ENCODE measurements at regions not wholly inside any gene's neighbourhood (a gene's known extent, or its start where the extent isn't known, plus 50 kb on each side); places are given as distances from the start of the nearest gene placed in this dataset.

DNA sequence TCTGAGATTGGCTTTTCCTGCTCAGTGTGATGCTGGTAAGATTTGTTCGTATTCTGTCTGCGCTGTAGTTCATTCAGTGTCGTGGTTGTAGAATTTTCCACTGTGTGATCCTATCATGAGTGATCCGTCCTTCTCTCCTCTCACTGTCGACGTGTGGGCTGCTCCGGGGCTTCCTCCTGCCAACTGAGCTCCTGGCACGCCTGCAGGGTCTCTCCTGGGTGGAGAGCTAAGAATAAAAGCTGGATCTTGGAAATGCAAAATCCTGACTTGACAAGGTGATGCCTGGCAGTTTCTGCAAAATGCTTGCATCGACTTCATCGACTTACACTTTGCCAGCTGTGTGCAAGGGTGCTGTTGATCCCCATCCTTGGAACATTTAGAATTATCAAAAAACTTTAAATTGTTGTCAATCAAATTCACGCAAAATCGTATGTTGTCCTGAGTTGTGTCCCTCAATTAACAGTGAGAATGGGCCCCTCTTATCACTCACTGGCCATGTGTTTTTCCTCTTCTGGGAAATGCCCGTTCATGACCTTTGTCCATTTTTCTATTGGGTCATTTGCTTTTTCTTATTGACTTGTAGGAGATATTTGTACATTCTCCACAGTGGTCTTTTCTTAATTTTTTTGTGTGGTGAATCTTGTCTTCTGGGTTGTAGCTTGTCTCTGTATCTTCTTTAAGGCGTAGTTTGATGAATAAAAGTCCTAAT lies 125.5 kb downstream of the CRYAA start:
- Histone ChIP-seq H3K27ac (ENCODE audit: low read depth, low read length) (no peak overlapping the region), H3K36me3 (ENCODE audit: control insufficient read depth in 2 of 4, insufficient read depth in 4 of 4, low read length in 3 of 4) (no peaks in the 10 kb centered on the region), H2BK5ac (ENCODE audit: low read depth, low read length) (no peak overlapping the region), H4K91ac (replicated peaks; ENCODE audit: insufficient read length, low read length) (no peak overlapping the region), H2BK12ac (ENCODE audit: low read depth, low read length) (no peak overlapping the region), H3K4me2 (ENCODE audit: insufficient read depth in 1 of 2, low read depth in 2 of 2, low read length in 2 of 2) (no peak overlapping the region), H4K5ac (ENCODE audit: insufficient read length, low read depth, low read length) (no peak overlapping the region), H2AFZ (ENCODE audit: low read length) (no peak overlapping the region), H3K79me2 (ENCODE audit: control insufficient read depth in 1 of 2, insufficient read depth in 2 of 2, low read length in 2 of 2) (no peaks in the 10 kb centered on the region), H2BK15ac (ENCODE audit: low read length) (no peak overlapping the region), H3K4me1 (replicated peaks in 1 of 4; ENCODE audit: control insufficient read depth in 3 of 4, insufficient read depth in 4 of 4, low read length in 3 of 4) (no peaks in the 10 kb centered on the region), H2BK20ac (ENCODE audit: low read length) (no peak overlapping the region), H2AK5ac (ENCODE audit: low read depth, low read length) (no peak overlapping the region), H3K4ac (replicated peaks; ENCODE audit: insufficient read length, low read depth, low read length) (no peak overlapping the region), H3K9ac (replicated peaks in 1 of 4; ENCODE audit: extremely low read depth in 1 of 4, low read depth in 3 of 4, low read length in 3 of 4) (no peak overlapping the region), H3K79me1 (ENCODE audit: low read depth, low read length) (no peaks in the 10 kb centered on the region), H3K18ac (ENCODE audit: extremely low read depth, low read length) (no peak overlapping the region), H3K9me3 (ENCODE audit: insufficient read depth in 2 of 2, low read depth in 1 of 2, low read length in 1 of 2) (no peaks in the 10 kb centered on the region), H2BK120ac (replicated peaks; ENCODE audit: low read depth, low read length) (no peak overlapping the region), H3K23ac (ENCODE audit: insufficient read length) (no peak overlapping the region), H3K4me3 (ENCODE audit: extremely low read depth in 1 of 4, insufficient read depth in 2 of 4, low read depth in 3 of 4, low read length in 4 of 4) (no peak overlapping the region), H3K27me3 (replicated peaks in 1 of 4; ENCODE audit: control insufficient read depth in 3 of 4, extremely low read depth in 1 of 4, insufficient read depth in 3 of 4, low read length in 3 of 4) (no peaks in the 10 kb centered on the region), H3K56ac (replicated peaks; ENCODE audit: insufficient read length, low read depth, low read length) (no peak overlapping the region), H3K23me2 (ENCODE audit: low read depth, low read length) (no peaks in the 10 kb centered on the region), H4K20me1 (replicated peaks in 1 of 2; ENCODE audit: control insufficient read depth in 1 of 2, insufficient read depth in 2 of 2, low read length in 2 of 2) (peaks cover 0 to 1% of the 10 kb centered on the region in 2 experiments), H3K14ac (ENCODE audit: insufficient read length) (no peak overlapping the region), H4K8ac (ENCODE audit: extremely low read depth, insufficient read depth, low read length) (no peak overlapping the region)
- ChIA-PET POLR2A (ENCODE audit: partially characterized antibody) (no interaction called here), CTCF (ENCODE audit: partially characterized antibody) (interaction anchor here (1.4 kb wide), 2 partner anchors 18 to 23 kb away, joined by 3 read pairs; no protein-coding TSS in a partner anchor)
- DNase-seq (ENCODE audit: low read depth in 1 of 2, low spot score in 2 of 2), result no peak
- WGBS, 2 experiments (ENCODE audit: extremely low coverage in 1 of 2, insufficient coverage in 1 of 2, insufficient read length in 1 of 2, insufficient replicate concordance in 2 of 2, low coverage in 1 of 2, low lambda C conversion rate in 2 of 2, missing lambda C conversion rate in 1 of 2), result 89% methylated on average over 12 of the region's 14 CpGs; no CpG with 5 or more reads in 1 of the 2 experiments
- TF ChIP-seq POLR2AphosphoS5 (IDR thresholded peaks at IDR 0.05; ENCODE audit: low read depth, low read length), result no peak
- no peak for TF ChIP-seq MAFK (IDR thresholded peaks at IDR 0.05; ENCODE audit: low read depth, low read length)
- TF ChIP-seq USF2 (IDR thresholded peaks at IDR 0.05; ENCODE audit: low read length), result no peak
- no peak for TF ChIP-seq RBBP5 (IDR thresholded peaks at IDR 0.05; ENCODE audit: borderline replicate concordance, low read depth, low read length)
- no peak for TF ChIP-seq CBX5 (IDR thresholded peaks at IDR 0.05; ENCODE audit: low read depth, low read length)
- TF ChIP-seq CREB1 (IDR thresholded peaks at IDR 0.05), result no peak
- TF ChIP-seq HDAC2 (IDR thresholded peaks at IDR 0.05; ENCODE audit: borderline replicate concordance in 1 of 2, low read depth in 2 of 2, low read length in 2 of 2), result no peak
- TF ChIP-seq SP2 (IDR thresholded peaks at IDR 0.05; ENCODE audit: low read length), result no peak
- TF ChIP-seq EP300 (IDR thresholded peaks at IDR 0.05; ENCODE audit: borderline replicate concordance in 1 of 2, low read depth in 2 of 2, low read length in 2 of 2), result no peak
- no peak for TF ChIP-seq FOSL1 (IDR thresholded peaks at IDR 0.05; ENCODE audit: insufficient read depth, low read depth, low read length)
- FAIRE-seq, result no peak

All from H1 (cell line).